ENCODE measurements at regions not wholly inside any gene's neighbourhood (a gene's known extent, or its start where the extent isn't known, plus 50 kb on each side); places are given as distances from the start of the nearest gene placed in this dataset.
"Not testable (repeated sequence)": the region's sequence is repeated elsewhere in the genome, so short reads cannot be mapped to it uniquely, and the experiment has no call there.

- DNase-seq = no peak
Measured at GRCh38 chr17:36823850-36824677, 113.2 kb upstream of the LHX1 start.

DNA sequence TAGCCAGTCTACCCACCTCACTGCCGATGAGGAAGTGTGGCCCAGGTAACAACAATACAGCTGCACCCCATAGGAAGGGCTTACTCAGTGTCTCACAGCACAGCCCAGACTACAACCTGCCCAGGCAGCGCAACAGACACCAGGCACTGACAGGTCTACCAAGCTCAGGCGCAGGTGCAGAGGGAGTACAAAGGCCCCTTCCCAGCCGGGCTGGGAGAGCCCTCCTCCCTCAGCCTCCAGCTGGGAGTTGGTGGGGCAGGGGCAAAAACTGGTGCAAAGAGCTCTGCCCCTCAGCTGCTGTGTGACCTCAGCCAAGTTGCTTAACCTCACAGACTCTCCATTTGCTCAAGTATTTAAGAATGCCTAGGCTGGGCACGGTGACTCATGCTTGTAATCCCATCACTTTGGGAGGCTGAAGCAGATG is 112.6 kb upstream of the LHX1 start:
- no peak for DNase-seq

- no peak for DNase-seq
Measured at GRCh38 chr17:36825113-36825512, 112.2 kb upstream of the LHX1 start.

DNA sequence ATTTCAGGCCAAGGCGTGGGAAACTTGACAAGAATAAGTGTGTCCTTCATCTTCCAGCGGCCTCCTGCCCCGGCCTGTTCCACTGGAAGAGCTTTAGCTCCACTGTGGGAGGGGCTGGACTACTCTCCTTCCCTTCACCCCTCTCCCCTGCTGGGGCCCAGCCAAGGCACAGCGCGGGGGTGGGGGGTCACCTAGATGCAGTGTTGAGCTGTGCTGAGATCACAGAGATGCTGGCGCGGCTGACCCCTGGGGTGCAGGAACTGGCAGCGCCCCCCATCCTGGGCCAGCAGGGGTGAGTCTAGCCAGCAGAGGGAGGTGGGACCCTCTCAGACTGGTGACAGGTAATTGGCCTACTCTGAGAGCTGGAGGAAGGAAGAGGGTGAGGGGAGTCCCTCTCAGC is 111.8 kb upstream of the LHX1 start:
- no peak for DNase-seq

- DNase-seq = no peak
Measured at GRCh38 chr17:36825951-36826350, 111.3 kb upstream of the LHX1 start.

DNA sequence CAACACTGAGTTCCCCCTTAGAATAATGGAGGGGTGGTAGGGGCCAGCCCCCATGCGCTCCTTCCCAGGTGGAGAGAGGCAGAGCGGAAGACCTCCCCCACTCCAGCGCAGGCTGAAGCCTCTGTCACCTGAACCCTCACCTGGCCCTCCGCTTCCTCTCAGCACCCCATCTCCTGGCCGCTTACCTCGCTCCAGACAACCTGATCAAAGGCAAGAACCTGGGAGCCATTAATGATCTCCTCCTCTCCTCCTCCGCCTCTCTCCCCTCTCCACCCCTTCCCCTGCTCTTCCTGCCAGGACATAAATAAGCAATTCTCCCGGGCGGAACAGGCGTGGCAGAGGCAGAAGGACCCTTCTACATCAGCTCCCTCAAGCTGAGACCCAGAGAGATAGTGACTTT is 110.2 kb upstream of the LHX1 start:
- no peak for DNase-seq

DNA sequence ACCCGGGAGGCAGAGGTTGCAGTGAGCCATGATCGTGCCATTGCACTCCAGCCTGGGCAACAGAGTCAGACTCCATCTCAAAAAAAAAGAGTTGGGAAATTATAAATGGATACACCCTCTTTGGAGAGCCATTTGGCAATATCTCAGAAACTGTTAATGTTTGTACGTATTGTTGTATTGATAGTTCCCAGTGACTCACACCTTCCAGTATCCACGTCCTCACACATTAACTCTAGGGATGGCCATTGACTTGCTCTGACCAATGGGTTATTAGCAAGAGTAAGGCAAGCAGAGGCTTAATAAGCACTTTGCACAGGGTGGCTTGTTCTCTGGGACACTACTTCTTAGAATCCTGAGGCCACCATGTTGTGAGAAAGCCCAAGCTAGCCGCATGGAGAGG is 107.6 kb upstream of the LHX1 start:
- no peak for DNase-seq

GRCh38 chr17:36833279-36833678 is 104.0 kb upstream of the LHX1 start:
- no peak for DNase-seq

DNA sequence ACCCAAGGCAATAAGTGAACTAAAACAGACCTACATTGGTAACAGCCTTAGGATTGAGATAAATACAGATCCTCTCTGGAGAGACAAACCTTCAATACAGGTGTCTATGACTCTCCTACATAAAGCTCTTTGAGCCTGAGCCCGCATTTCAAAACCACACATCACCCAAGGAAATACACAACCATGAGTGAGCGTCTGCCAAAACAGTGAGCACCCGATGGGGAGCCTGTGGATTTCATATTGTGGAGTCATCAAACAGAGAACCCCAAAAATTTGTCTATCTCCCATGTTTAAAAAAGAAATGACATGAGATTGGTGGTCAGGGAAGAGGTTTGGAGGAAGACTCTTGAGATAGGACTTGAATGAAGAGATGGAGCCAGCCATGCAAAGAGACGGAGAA is 102.2 kb upstream of the LHX1 start:
- no peak for DNase-seq

DNA sequence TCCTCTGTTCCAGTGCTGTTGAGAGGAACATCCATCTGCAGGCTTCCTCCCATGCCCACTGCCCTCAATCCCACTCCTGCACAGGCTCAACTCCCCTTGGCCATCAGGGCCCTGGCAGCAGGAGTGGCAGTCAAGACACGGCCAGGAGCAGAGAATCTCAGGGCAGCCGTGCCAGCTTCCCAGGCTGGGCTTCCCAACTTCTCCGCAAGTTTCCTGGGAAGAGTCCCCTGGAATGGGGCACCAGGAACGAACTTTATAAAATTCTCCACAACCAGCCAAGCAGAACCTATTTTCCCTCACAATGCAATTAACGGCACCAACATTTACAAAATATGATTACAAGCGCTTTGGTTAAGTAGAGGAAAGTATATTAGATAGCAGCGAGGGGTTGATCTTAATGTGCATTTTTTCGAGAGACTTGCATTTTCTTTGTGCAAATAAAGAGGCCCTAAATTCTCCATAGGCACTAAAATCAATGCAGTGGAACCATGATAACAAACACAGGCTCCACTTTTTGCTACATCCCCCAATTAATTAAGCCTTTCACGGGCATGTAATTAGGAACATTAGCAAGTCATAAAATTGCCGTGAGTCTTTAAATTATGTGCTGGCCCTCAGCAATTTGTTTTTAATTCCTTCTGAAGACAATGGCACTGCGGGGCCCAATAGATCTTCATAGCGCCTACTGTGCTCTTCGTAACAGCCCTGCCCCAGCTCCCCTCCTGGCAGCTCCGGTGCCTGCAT is 99.9 kb upstream of the LHX1 start:
- DNase-seq = no peak

GRCh38 chr17:36837939-36838272 is 99.4 kb upstream of the LHX1 start:
- no peak for DNase-seq

- no peak for DNase-seq
Measured at GRCh38 chr17:36839256-36839655, 98.0 kb upstream of the LHX1 start.

DNA sequence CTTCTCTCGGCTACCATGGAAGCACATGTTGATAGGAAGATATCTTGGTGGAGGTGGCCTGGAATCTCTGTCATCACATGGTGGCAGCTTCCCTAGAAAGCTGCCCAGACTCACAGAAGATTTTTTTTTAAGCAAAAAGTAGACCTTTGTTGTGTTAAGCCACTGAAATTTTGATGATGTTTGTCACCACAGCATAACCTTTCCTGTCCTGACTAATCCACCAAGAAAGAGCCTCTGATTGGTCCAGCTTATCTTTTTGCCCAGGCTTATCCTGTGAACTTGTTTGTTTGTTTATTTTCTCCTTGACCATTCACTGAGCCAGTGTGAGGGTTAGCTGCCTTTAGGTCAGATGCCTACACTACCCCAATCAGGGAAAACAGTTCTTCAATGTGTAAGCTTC is 96.5 kb upstream of the LHX1 start:
- no peak for DNase-seq

DNA sequence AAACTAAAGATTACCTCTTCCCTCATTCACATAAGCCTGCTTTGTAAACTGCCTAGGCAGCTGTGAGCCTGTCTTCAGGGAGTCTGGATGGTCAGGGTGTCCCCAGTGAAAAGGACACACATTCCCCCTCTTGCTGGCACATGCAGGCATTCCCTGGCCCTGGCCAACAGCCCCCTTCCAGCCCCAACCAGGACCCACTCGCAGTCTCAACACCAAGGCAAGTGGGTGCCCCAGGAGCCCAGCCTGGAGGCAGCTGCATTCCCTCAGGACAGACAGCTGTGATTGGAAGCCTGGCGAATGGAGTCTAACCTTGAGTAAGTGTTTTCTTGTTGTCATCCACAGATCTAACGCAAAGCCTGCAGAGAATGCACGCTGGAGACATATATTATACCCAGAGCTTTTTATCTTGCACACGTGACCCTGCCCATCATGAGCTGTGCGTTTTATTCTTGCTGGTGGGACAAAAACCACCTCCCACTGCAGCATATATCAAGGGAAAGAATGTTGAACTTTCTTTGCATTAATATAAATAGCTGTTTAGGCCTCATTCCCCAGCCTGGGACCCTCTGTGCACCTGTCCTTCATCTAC is 95.0 kb upstream of the LHX1 start:
- no peak for DNase-seq

DNA sequence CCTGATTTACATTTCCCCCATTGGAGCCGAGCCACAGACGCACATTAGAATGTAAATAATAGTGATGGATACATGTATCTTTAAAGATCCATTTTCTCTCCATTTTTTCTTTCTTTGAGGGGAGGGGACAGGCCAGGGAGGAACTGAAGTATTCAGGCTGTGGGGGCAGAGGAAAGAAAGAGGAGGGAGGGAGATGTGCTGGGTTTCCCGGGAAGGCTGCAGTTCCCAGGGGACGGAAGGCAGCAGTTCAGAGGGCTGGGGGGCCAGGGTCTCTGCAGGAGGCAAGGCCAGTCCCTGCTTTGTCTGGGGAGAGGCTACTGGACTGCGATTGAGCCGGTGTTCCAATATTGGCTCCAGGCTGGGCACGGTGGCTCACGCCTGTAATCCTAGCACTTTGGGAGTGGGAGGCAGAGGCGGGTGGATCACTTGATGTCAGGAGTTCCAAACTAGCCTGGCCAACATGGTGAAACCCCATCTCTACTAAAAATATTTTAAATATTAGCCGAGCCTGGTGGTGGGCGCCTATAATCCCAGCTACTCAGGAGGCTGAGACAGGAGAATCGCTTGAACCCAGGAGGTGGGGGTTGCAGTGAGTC is 94.2 kb upstream of the LHX1 start:
- DNase-seq = no peak

- no peak for DNase-seq
Measured at GRCh38 chr17:36844013-36844412, 93.3 kb upstream of the LHX1 start.

- DNase-seq = no peak
Measured at GRCh38 chr17:36844601-36845000, 92.7 kb upstream of the LHX1 start.

GRCh38 chr17:36845916-36846315 is 91.4 kb upstream of the LHX1 start:
- DNase-seq = no peak

GRCh38 chr17:36846410-36847292 is 90.6 kb upstream of the LHX1 start:
- DNase-seq = no peak

- no peak for DNase-seq
Measured at GRCh38 chr17:36848008-36848902, 89.0 kb upstream of the LHX1 start.

- DNase-seq = not testable (repeated sequence)
Measured at GRCh38 chr17:36849020-36849419, 88.3 kb upstream of the LHX1 start.

Data from CD4-positive, alpha-beta T cell treated with Interleukin-17A for 1 hour (primary cell).